ENCODE measurements at regions not wholly inside any gene's neighbourhood (a gene's known extent, or its start where the extent isn't known, plus 50 kb on each side); places are given as distances from the start of the nearest gene placed in this dataset.

DNA sequence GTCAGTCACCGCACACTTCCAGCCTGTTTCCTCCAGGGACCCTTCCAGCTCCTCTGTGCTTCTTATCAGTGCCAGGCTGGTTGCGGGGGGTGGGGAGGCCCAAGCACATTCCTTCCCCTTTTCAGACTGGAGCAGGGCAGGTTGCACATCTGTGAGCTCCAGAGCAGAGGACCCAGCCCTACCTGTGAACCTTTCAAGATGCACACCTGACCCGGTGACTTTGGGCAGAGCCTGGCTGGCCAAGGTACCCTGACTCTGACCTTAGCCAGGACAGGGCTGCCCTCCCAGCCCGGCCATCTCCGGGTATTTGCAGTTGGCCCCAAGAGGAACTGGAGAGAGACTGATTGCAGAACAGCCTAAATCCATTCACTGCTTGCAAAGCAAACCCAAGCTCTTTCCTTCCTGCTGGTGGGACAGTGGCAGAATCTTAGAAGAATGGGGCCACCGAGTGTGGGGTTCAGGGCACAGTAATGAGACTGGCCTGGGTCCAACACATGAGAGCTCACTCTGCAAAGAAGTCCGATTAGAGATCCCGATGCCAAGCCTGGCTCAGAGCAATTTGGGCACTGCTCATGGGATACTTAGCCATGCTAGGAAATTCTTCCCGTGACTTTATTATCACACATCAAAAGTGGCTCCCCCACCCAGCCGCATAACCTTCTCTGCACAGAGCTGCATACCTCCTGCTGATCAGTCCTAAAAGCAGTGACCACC lies 64.7 kb upstream of the CCND1 start:
- no peaks in the 10 kb centered on the region for H3K36me3 Mint-ChIP-seq (ENCODE audit: low read depth)
- intact Hi-C loops (cut with micrococcal nuclease), result no loop called here
- no peak overlapping the region for H3K4me3 Mint-ChIP-seq
- ChIA-PET CTCF (no interaction called here), POLR2A (interaction anchor here (0.7 kb wide), 1 partner anchor 841 kb away, joined by 4 read pairs; no protein-coding TSS in a partner anchor)
- TF ChIP-seq, protein P1, sequence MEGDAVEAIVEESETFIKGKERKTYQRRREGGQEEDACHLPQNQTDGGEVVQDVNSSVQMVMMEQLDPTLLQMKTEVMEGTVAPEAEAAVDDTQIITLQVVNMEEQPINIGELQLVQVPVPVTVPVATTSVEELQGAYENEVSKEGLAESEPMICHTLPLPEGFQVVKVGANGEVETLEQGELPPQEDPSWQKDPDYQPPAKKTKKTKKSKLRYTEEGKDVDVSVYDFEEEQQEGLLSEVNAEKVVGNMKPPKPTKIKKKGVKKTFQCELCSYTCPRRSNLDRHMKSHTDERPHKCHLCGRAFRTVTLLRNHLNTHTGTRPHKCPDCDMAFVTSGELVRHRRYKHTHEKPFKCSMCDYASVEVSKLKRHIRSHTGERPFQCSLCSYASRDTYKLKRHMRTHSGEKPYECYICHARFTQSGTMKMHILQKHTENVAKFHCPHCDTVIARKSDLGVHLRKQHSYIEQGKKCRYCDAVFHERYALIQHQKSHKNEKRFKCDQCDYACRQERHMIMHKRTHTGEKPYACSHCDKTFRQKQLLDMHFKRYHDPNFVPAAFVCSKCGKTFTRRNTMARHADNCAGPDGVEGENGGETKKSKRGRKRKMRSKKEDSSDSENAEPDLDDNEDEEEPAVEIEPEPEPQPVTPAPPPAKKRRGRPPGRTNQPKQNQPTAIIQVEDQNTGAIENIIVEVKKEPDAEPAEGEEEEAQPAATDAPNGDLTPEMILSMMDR (IDR thresholded peaks at IDR 0.05), result no peak
- ATAC-seq, result no peak
- no peak overlapping the region for H3K27ac Mint-ChIP-seq
- no peak for DNase-seq
- no peaks in the 10 kb centered on the region for H3K4me1 Mint-ChIP-seq (ENCODE audit: low read depth)
- H3K9me3 Mint-ChIP-seq, result no peaks in the 10 kb centered on the region
- H3K27me3 Mint-ChIP-seq, result peaks cover 28% of the 10 kb centered on the region

DNA sequence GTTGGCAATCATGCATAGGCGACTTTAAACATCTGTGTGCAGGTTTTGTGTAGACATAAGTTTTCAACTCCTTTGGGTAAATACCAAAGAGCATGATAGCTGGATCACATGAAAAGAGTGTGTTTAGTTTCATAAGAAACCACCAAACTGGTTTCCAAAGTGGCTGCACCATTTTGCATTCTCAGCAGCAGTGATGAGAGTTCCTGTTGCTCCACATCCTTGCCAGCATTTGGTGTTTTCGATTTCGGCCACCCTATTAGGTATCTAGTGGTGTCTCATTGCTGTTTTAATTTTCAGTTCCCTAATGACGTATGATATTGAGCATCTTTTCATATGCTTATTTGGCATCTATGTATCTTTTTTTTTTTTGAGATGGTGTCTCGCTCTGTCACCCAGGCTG lies 62.8 kb upstream of the CCND1 start:
- H3K4me3 Mint-ChIP-seq, result no peak overlapping the region
- ATAC-seq (no peak), DNase-seq (no peak)
- TF ChIP-seq, protein P1 (IDR thresholded peaks at IDR 0.05), result no peak
- H3K4me1 Mint-ChIP-seq (ENCODE audit: low read depth), result no peaks in the 10 kb centered on the region
- no peak overlapping the region for H3K27ac Mint-ChIP-seq
- no peaks in the 10 kb centered on the region for H3K9me3 Mint-ChIP-seq
- POLR2A ChIA-PET, result no interaction called here
- H3K27me3 Mint-ChIP-seq, result peaks cover 21% of the 10 kb centered on the region
- intact Hi-C loops (cut with micrococcal nuclease), result no loop called here
- CTCF ChIA-PET, result no interaction called here
- H3K36me3 Mint-ChIP-seq (ENCODE audit: low read depth), result no peaks in the 10 kb centered on the region

DNA sequence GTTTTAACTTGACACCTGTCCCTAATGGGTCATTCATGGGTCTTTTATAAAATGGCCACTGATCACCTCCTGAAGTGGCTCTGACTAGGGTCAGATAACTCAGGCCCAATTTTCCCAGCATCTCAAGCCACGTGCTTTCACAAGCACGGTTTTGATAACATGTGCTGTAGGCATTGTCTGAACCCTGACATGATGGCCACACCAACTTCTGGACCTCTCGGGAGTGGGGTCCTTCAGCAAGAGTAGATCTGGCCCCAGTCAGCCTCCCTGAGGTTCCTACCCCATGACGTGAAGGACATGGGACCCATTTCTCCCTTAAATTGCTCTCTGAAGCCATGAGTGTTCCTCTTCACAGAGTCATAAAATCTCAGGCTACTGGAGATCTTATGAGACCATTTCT lies 60.4 kb upstream of the CCND1 start:
- TF ChIP-seq, protein P1 (IDR thresholded peaks at IDR 0.05), result no peak
- Mint-ChIP-seq H3K4me1 (ENCODE audit: low read depth) (no peaks in the 10 kb centered on the region), H3K9me3 (no peaks in the 10 kb centered on the region), H3K27me3 (peaks cover 19% of the 10 kb centered on the region), H3K4me3 (no peak overlapping the region), H3K27ac (no peak overlapping the region), H3K36me3 (ENCODE audit: low read depth) (no peaks in the 10 kb centered on the region)
- ChIA-PET POLR2A (no interaction called here), CTCF (no interaction called here)
- ATAC-seq, result no peak
- intact Hi-C loops (cut with micrococcal nuclease), result no loop called here
- no peak for DNase-seq

DNA sequence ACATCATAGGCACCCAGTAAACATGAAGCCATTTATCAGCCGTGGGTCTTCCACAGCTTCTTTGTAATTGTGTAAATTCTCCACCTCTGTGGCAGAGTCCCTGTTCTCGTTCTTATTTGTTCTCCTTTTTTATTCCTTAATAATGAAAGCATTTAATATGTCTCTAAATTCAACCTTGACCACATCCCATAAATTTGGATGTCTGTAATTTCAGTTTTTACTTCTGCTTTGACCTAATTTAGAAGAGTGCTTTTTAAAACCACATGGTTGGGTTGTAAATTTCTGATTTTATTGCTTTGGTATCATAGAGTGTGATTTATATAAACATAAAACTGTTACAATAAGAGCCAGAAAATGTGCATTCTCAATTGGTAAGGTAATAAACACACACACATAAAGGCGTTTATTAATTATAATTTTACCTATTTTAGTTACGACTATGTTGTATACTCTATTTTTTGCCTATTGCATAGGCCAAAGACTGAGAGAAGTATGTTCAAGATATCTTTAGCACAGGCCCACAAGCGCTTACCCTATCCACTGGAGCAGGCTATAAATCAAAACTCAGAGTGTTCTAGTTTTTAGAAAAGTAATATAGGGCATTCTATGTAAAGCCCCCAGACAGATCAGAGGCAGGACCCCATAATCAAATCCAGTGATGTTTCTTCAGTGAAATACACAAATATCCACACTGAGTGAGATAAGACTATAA lies 58.0 kb upstream of the CCND1 start:
- ChIA-PET POLR2A (no interaction called here), CTCF (no interaction called here)
- Mint-ChIP-seq H3K27me3 (peaks cover 9% of the 10 kb centered on the region), H3K36me3 (ENCODE audit: low read depth) (no peaks in the 10 kb centered on the region), H3K4me3 (no peak overlapping the region), H3K4me1 (ENCODE audit: low read depth) (no peaks in the 10 kb centered on the region), H3K27ac (no peak overlapping the region), H3K9me3 (no peaks in the 10 kb centered on the region)
- intact Hi-C loops (cut with micrococcal nuclease), result no loop called here
- ATAC-seq (no peak), DNase-seq (no peak)
- TF ChIP-seq, protein P1 (IDR thresholded peaks at IDR 0.05), result no peak

DNA sequence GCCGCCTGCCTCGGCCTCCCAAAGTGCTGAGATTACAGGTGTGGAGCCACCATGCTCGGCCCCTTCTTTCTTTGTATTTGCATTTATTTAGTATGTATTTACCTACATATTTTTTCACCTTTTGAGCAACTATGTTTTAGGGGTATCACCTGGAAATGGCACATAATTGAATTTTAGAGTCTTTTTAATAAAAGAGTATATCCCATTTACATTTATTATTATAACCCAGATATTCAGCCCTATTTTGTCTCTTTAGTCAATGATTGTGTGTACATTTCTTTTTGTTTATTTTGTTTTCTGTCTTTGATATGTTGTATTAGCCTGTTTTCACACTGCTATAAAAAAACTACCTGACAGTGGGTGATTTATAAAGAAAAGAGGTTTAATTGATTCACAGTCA lies 56.8 kb upstream of the CCND1 start:
- Mint-ChIP-seq H3K4me1 (ENCODE audit: low read depth) (no peaks in the 10 kb centered on the region), H3K36me3 (ENCODE audit: low read depth) (no peaks in the 10 kb centered on the region), H3K4me3 (no peak overlapping the region), H3K27me3 (peaks cover 9% of the 10 kb centered on the region), H3K9me3 (no peaks in the 10 kb centered on the region), H3K27ac (no peak overlapping the region)
- ChIA-PET POLR2A (no interaction called here), CTCF (no interaction called here)
- intact Hi-C loops (cut with micrococcal nuclease), result no loop called here
- ATAC-seq (no peak), DNase-seq (no peak)
- TF ChIP-seq, protein P1 (IDR thresholded peaks at IDR 0.05), result no peak
